AG04450 (cell line): ENCODE measurements at regions not wholly inside any gene's neighbourhood (a gene's known extent, or its start where the extent isn't known, plus 50 kb on each side); places are given as distances from the start of the nearest gene placed in this dataset.

ENCODE experiments used
- CTCF ChIA-PET: fragments of 300-600, 350-600 bp; formaldehyde crosslinking; extraction: SDS; loops from one replicate; lab custom pipeline; 2022; ENCODE audit warnings: antibody characterized with exemption, inconsistent platforms; lab: Charles Lee
- POLR2A ChIA-PET: fragments of 350-600 bp; formaldehyde crosslinking; extraction: SDS; loops from one replicate; lab custom pipeline; 2021; ENCODE audit warnings: antibody characterized with exemption, inconsistent platforms; lab: Yijun Ruan, JAX
- DNase-seq: peaks from one replicate; pipeline ENCODE4 v3.0.0-alpha.2; 2011; ENCODE audit warnings: low read depth, low spot score
- H3K27ac ChIP-seq: one replicate; pipeline ENCODE4 v1.5.1; 2012; ENCODE audit warnings: low read depth, low read length, control low read depth
- H3K27me3 ChIP-seq: one replicate; pipeline ENCODE4 v1.6.0; 2012; ENCODE audit warnings: low read length; ENCODE audit not compliant: control insufficient read depth, insufficient read depth
- H3K4me3 ChIP-seq: 2 replicates; pipeline ENCODE4 v1.5.1; 2011; ENCODE audit warnings: mild to moderate bottlenecking, low read depth, low read length, control low read depth
- H3K9me3 ChIP-seq: 2 replicates; pipeline ENCODE4 v1.5.1; 2012; ENCODE audit warnings: low read length; ENCODE audit not compliant: control insufficient read depth, insufficient read depth
- TF ChIP-seq, protein P1 (sequence below): IDR thresholded peaks from 2 replicates; pipeline ENCODE4 v1.5.1; 2011; ENCODE audit warnings: low read depth, low read length, control low read depth, inconsistent platforms

DNA sequence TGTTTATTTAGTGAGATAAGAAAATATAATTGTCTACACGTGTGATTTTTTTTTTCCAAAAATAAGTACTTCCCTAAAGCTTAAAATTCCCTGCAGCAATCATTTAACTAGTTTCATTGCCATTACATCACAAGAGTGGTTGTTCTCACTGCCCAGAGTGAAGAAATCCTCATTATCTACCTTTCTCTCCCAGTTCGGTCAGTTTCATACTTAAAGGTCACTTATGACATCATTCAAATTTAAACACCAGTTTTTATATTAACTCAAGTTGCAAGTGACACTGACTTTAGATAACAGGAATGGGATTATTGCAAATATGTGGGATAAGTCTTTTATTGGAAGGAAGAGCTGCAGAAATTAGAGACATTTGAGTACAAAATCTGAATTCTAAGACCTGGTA is 1699.8 kb upstream of the IGFBP7 start:
- Histone ChIP-seq H3K27ac (no peak overlapping the region), H3K4me3 (no peak overlapping the region), H3K9me3 (no peaks in the 10 kb centered on the region), H3K27me3 (no peaks in the 10 kb centered on the region)
- no peak for DNase-seq
- ChIA-PET POLR2A (no interaction called here), CTCF (no interaction called here)
- TF ChIP-seq, protein P1, sequence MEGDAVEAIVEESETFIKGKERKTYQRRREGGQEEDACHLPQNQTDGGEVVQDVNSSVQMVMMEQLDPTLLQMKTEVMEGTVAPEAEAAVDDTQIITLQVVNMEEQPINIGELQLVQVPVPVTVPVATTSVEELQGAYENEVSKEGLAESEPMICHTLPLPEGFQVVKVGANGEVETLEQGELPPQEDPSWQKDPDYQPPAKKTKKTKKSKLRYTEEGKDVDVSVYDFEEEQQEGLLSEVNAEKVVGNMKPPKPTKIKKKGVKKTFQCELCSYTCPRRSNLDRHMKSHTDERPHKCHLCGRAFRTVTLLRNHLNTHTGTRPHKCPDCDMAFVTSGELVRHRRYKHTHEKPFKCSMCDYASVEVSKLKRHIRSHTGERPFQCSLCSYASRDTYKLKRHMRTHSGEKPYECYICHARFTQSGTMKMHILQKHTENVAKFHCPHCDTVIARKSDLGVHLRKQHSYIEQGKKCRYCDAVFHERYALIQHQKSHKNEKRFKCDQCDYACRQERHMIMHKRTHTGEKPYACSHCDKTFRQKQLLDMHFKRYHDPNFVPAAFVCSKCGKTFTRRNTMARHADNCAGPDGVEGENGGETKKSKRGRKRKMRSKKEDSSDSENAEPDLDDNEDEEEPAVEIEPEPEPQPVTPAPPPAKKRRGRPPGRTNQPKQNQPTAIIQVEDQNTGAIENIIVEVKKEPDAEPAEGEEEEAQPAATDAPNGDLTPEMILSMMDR = no peak

DNA sequence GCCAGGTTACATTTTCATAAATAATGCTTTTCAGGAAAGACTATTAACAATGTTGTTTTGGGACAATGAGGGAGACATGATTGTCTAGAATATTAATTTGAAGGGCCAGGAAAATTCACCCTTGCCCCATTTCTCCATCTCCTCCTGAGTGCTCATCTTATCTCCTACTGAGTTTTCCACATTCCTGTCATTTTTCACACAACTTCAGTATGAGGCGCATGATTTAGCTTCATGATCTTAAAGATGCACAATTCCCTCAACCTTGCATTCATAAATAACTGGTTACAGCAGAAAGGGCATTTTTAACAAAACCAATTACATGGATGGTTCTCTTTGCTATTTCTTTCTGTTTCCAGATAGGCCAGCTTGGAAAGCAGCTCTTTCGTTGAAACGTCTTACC is 1699.2 kb upstream of the IGFBP7 start:
- H3K4me3 ChIP-seq = no peak overlapping the region
- H3K9me3 ChIP-seq = no peaks in the 10 kb centered on the region
- POLR2A ChIA-PET = no interaction called here
- H3K27me3 ChIP-seq = no peaks in the 10 kb centered on the region
- TF ChIP-seq, protein P1 = no peak
- CTCF ChIA-PET = no interaction called here
- DNase-seq = no peak
- H3K27ac ChIP-seq = no peak overlapping the region

DNA sequence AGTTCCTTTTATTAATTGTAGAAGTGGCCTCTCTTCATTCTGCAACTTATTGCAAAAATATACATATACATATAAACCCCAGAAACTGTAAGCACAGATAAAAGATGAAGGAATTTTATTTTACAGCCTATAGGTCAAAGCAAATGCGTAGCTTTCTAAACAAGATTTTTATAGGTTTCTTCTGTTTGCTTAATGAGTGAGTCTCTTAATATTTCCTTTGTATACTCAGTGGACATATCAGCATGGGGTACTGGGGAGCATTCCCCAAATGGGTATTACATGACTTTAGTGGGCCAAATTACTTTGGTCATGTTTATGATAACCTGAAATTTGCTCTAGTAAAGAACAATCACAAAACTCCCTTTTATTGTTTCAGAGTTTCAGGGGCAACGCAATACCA is 1698.6 kb upstream of the IGFBP7 start:
- no peak overlapping the region for H3K4me3 ChIP-seq
- no peak overlapping the region for H3K27ac ChIP-seq
- H3K27me3 ChIP-seq = no peaks in the 10 kb centered on the region
- ChIA-PET POLR2A (no interaction called here), CTCF (no interaction called here)
- no peaks in the 10 kb centered on the region for H3K9me3 ChIP-seq
- DNase-seq = no peak
- TF ChIP-seq, protein P1 = no peak

DNA sequence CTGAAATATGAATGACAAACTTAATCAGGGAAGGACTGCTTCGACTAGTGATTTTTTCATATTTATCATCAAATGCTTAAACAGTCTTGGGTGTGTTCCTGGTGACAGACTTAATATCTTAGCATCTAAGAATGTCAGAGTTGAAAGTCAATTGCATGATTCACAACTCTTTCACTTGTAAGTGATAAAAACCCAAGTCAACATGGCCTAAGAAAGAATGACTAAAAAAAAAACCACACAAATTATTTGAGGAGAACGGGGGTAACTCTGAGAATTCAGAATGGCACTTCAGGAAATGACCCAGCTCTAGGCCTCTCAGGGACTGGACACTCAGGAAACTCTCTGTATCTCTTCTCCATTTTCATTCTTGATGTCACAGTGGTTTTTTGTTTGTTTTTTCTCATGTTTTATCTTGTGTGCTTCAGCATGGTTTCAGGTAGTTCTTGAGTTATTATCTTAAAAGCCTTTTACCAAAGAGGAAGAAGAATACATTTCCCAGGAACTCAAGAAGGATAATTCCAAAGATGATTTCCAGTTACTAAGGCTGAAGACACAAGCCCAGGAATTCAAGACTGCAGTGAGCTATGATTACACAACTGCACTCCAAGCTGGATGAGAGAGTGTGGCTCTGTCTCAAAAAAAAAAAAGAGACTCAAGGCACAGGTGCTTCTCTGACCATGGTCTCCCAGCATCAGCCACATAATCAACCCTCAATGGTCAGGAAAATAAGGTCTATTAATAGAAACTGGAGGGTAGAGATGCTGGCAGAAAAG is 1697.8 kb upstream of the IGFBP7 start:
- DNase-seq = no peak
- H3K4me3 ChIP-seq = no peak overlapping the region
- no peaks in the 10 kb centered on the region for H3K27me3 ChIP-seq
- CTCF ChIA-PET = no interaction called here
- H3K9me3 ChIP-seq = no peaks in the 10 kb centered on the region
- TF ChIP-seq, protein P1 = no peak
- no peak overlapping the region for H3K27ac ChIP-seq
- POLR2A ChIA-PET = no interaction called here

DNA sequence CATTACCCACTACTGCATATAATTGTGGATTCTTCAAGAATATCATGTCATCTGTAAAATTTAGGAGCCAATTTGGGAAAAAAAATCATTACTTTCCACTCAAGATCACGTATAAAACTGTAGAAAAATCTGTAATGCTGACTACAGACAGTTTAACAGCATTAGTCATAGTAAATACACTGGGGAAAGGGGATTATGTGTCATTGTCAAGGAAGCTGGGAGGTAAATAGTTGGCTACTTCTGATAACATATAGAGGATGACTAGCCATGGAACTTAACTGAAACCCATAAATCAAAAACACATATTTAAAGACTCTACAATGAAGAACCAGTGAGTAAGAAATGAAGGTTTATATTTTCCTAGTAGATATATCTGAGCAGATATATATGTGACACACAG is 1666.4 kb upstream of the IGFBP7 start:
- peak; percentile 57 for DNase-seq
- TF ChIP-seq, protein P1 = no peak
- Histone ChIP-seq H3K27me3 (no peaks in the 10 kb centered on the region), H3K4me3 (no peak overlapping the region), H3K9me3 (no peaks in the 10 kb centered on the region), H3K27ac (no peak overlapping the region)
- ChIA-PET CTCF (no interaction called here), POLR2A (no interaction called here)
